Fibroblast of lung (primary cell): ENCODE measurements at regions not wholly inside any gene's neighbourhood (a gene's known extent, or its start where the extent isn't known, plus 50 kb on each side); places are given as distances from the start of the nearest gene placed in this dataset.

ENCODE experiments used
- DNase-seq, 2 donors: peaks; one replicate each; pipeline versions ENCODE4 v3.0.0 to v3.0.0-alpha.2; 2010; ENCODE audit warnings: low read depth in 2 of 2
- H2AFZ ChIP-seq: 2 replicates; pipeline ENCODE4 v1.5.1; 2012; ENCODE audit warnings: low read length, control low read depth, inconsistent platforms
- H3K27ac ChIP-seq: 2 replicates; pipeline ENCODE4 v1.5.1; 2011; ENCODE audit warnings: low read length, control low read depth; ENCODE audit not compliant: insufficient read depth
- H3K27me3 ChIP-seq: 2 replicates; pipeline ENCODE4 v1.5.1; 2011; ENCODE audit warnings: mild to moderate bottlenecking, low read length; ENCODE audit not compliant: control insufficient read depth, insufficient read depth
- H3K36me3 ChIP-seq: 2 replicates; pipeline ENCODE4 v1.5.1; 2011; ENCODE audit warnings: low read length; ENCODE audit not compliant: control insufficient read depth, insufficient read depth
- H3K4me1 ChIP-seq: 2 replicates; pipeline ENCODE4 v1.5.1; 2011; ENCODE audit warnings: low read length; ENCODE audit not compliant: control insufficient read depth, insufficient read depth; ENCODE audit errors: extremely low read depth
- H3K4me2 ChIP-seq: 2 replicates; pipeline ENCODE4 v1.5.1; 2011; ENCODE audit warnings: low read length, control low read depth; ENCODE audit not compliant: insufficient read depth; ENCODE audit errors: extremely low read depth
- H3K4me3 ChIP-seq, 4 experiments: fragments of 200-600 bp in 1 of 4; sonication (generic) in 1 of 4; replicated peaks in 1 of 4; 2 replicates each; pipeline ENCODE4 v1.5.1; 2011 to 2016; ENCODE audit warnings: low read length in 4 of 4, low read depth in 3 of 4, mild to moderate bottlenecking in 3 of 4, control low read depth in 2 of 4, inconsistent platforms in 1 of 4, mixed read lengths in 1 of 4; ENCODE audit not compliant: insufficient read depth in 1 of 4; ENCODE audit errors: control extremely low read depth in 1 of 4
- H3K79me2 ChIP-seq: 2 replicates; pipeline ENCODE4 v1.5.1; 2012; ENCODE audit warnings: mild to moderate bottlenecking, low read length, inconsistent platforms; ENCODE audit not compliant: control insufficient read depth, insufficient read depth
- H3K9ac ChIP-seq: 2 replicates; pipeline ENCODE4 v1.5.1; 2011; ENCODE audit warnings: mild to moderate bottlenecking, low read length, control low read depth; ENCODE audit not compliant: insufficient read depth
- H3K9me3 ChIP-seq: 2 replicates; pipeline ENCODE4 v1.5.1; 2012; ENCODE audit warnings: low read depth, low read length; ENCODE audit not compliant: control insufficient read depth, insufficient read depth
- H4K20me1 ChIP-seq: 2 replicates; pipeline ENCODE4 v1.5.1; 2011; ENCODE audit warnings: low read length; ENCODE audit not compliant: control insufficient read depth, insufficient read depth; ENCODE audit errors: extremely low read depth
- CTCF ChIP-seq, 2 donors: IDR thresholded peaks in 1 of 2; conservative IDR thresholded peaks in 1 of 2; 1 replicate in 1 of 2; 2 replicates in 1 of 2; pipeline ENCODE4 v1.5.1; 2011 to 2012; ENCODE audit warnings: low read length in 2 of 2, control low read depth in 1 of 2, inconsistent platforms in 1 of 2, low read depth in 1 of 2, mild to moderate bottlenecking in 1 of 2
- EZH2 ChIP-seq: IDR thresholded peaks from 2 replicates; pipeline ENCODE4 v1.5.1; 2012; ENCODE audit warnings: low read length, control low read depth, mild to moderate bottlenecking; ENCODE audit errors: missing control alignments

- no peak for TF ChIP-seq CTCF (conservative IDR thresholded peaks at IDR 0.05 in 1 of 2, IDR thresholded peaks at IDR 0.05 in 1 of 2; ENCODE audit: low read depth in 1 of 2, low read length in 2 of 2)
- no peaks in the 10 kb centered on the region for H3K27me3 ChIP-seq
- no peaks in the 10 kb centered on the region for H3K4me1 ChIP-seq
- H2AFZ ChIP-seq = peak overlapping the region; percentile 49
- H4K20me1 ChIP-seq = no peaks in the 10 kb centered on the region
- no peak overlapping the region for H3K9ac ChIP-seq
- H3K4me3 ChIP-seq = no peak overlapping the region
- H3K27ac ChIP-seq = no peak overlapping the region
- H3K9me3 ChIP-seq = no peaks in the 10 kb centered on the region
- DNase-seq = peak; percentile 84 to 89
- H3K4me2 ChIP-seq = no peak overlapping the region
- H3K36me3 ChIP-seq = no peaks in the 10 kb centered on the region
- H3K79me2 ChIP-seq = no peaks in the 10 kb centered on the region
These were observed 699.0 kb downstream of the MAT2B start for GRCh38 chr5:164204338-164204946.

- no peak for DNase-seq
These were observed 700.8 kb downstream of the MAT2B start for GRCh38 chr5:164206196-164206595.

GRCh38 chr5:164207646-164208045, 702.2 kb downstream of the MAT2B start:
- Histone ChIP-seq H3K9ac (no peak overlapping the region), H3K4me2 (no peak overlapping the region), H3K9me3 (no peaks in the 10 kb centered on the region), H4K20me1 (no peaks in the 10 kb centered on the region), H3K27ac (no peak overlapping the region), H2AFZ (no peak overlapping the region), H3K4me1 (no peaks in the 10 kb centered on the region), H3K27me3 (no peaks in the 10 kb centered on the region), H3K4me3 (no peak overlapping the region), H3K79me2 (no peaks in the 10 kb centered on the region), H3K36me3 (no peaks in the 10 kb centered on the region)
- no peak for DNase-seq
- TF ChIP-seq EZH2 = no peak

More at GRCh38 chr5:164206196-164206595, 700.8 kb downstream of the MAT2B start:
- no peaks in the 10 kb centered on the region for H3K4me1 ChIP-seq
- no peak overlapping the region for H2AFZ ChIP-seq
- no peak overlapping the region for H3K4me2 ChIP-seq
- H3K79me2 ChIP-seq = no peaks in the 10 kb centered on the region
- H4K20me1 ChIP-seq = no peaks in the 10 kb centered on the region
- no peak overlapping the region for H3K27ac ChIP-seq
- H3K27me3 ChIP-seq = no peaks in the 10 kb centered on the region
- H3K9me3 ChIP-seq = no peaks in the 10 kb centered on the region
- no peak for TF ChIP-seq CTCF (conservative IDR thresholded peaks at IDR 0.05 in 1 of 2, IDR thresholded peaks at IDR 0.05 in 1 of 2; ENCODE audit: low read depth in 1 of 2, low read length in 2 of 2)
- no peak for TF ChIP-seq EZH2
- H3K36me3 ChIP-seq = no peaks in the 10 kb centered on the region
- H3K9ac ChIP-seq = no peak overlapping the region
- no peak overlapping the region for H3K4me3 ChIP-seq
